22Rv1 (cell line): ENCODE measurements at regions not wholly inside any gene's neighbourhood (a gene's known extent, or its start where the extent isn't known, plus 50 kb on each side); places are given as distances from the start of the nearest gene placed in this dataset.

Experiments used
- ZFX ChIP-seq: fragments of 450-650 bp; IDR thresholded peaks from 2 replicates; pipeline ENCODE4 v1.6.1; 2017; ENCODE audit warnings: antibody characterized with exemption, borderline replicate concordance
- TF ChIP-seq, protein P1 (sequence below): fragments of 450-650 bp; IDR thresholded peaks from 2 replicates; pipeline ENCODE4 v1.5.1; 2017; ENCODE audit warnings: mild to moderate bottlenecking

- TF ChIP-seq, protein P1, sequence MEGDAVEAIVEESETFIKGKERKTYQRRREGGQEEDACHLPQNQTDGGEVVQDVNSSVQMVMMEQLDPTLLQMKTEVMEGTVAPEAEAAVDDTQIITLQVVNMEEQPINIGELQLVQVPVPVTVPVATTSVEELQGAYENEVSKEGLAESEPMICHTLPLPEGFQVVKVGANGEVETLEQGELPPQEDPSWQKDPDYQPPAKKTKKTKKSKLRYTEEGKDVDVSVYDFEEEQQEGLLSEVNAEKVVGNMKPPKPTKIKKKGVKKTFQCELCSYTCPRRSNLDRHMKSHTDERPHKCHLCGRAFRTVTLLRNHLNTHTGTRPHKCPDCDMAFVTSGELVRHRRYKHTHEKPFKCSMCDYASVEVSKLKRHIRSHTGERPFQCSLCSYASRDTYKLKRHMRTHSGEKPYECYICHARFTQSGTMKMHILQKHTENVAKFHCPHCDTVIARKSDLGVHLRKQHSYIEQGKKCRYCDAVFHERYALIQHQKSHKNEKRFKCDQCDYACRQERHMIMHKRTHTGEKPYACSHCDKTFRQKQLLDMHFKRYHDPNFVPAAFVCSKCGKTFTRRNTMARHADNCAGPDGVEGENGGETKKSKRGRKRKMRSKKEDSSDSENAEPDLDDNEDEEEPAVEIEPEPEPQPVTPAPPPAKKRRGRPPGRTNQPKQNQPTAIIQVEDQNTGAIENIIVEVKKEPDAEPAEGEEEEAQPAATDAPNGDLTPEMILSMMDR, result no peak
- no peak for TF ChIP-seq ZFX
Observed at GRCh38 chr10:110364531-110364937, 59.8 kb upstream of the SMNDC1 start.
